ENCODE measurements at regions not wholly inside any gene's neighbourhood (a gene's known extent, or its start where the extent isn't known, plus 50 kb on each side); places are given as distances from the start of the nearest gene placed in this dataset.
"Not testable (repeated sequence)": the region's sequence is repeated elsewhere in the genome, so short reads cannot be mapped to it uniquely, and the experiment has no call there.

DNA sequence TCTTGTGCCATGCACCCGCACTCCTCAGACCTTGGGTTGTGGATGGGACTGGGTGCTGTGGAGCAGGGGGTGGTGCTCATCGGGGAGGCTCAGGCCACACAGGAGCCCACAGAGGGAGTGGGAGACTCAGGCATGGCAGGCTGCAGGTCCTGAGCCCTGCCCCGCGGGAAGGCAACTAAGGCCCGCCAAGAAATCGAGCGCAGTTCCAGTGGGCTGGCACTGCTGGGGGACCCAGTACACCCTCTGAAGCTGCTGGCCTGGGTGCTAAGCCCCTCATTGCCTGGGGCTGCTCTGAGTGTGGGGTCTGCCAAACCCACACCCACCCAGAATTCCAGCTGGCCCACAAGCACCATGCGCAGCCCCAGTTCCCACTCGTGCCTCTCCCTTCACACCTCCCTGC lies 450.5 kb upstream of the FGF16 start:
- DNase-seq (ENCODE audit: low read depth in 4 of 4, low spot score in 1 of 4), result no peak

GRCh38 chrX:77003530-77003929 lies 443.7 kb upstream of the FGF16 start:
- DNase-seq (ENCODE audit: low read depth in 4 of 4, low spot score in 1 of 4), result no peak

GRCh38 chrX:77003956-77004355 lies 443.2 kb upstream of the FGF16 start:
- DNase-seq (ENCODE audit: low read depth in 4 of 4, low spot score in 1 of 4), result peak in 3 of 4 experiments; percentile 0 to 28 (median 2)

- no peak for DNase-seq (ENCODE audit: low read depth in 4 of 4, low spot score in 1 of 4)
Observed at GRCh38 chrX:77009691-77010090, 437.5 kb upstream of the FGF16 start.

- no peak for DNase-seq (ENCODE audit: low read depth in 4 of 4, low spot score in 1 of 4)
Observed at GRCh38 chrX:77014377-77015372, 432.5 kb upstream of the FGF16 start.

DNA sequence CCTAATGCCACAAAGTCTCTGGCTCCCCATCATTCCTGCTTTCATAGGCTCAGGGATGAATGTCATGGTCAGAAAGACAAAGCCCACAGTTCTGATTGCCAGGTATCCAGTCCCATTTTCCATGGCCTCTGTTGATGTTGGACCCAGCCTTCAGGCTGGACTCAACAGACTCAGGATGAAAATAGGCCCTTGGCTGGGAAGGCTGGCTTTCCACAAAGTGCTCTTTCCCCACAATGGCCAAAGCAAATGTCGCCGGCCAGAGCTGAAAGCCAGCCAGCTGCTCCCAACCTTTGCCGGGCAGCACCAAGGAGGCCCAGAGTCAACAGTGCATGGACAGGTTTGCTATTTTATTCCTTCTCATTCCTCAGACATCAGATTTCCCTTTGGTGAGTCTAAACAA lies 430.1 kb upstream of the FGF16 start:
- no peak for DNase-seq (ENCODE audit: low read depth in 4 of 4, low spot score in 1 of 4)

- not testable (repeated sequence) for DNase-seq (ENCODE audit: low read depth in 4 of 4, low spot score in 1 of 4)
Observed at GRCh38 chrX:77046180-77046810, 400.9 kb upstream of the FGF16 start.

GRCh38 chrX:77060572-77060971 lies 386.6 kb upstream of the FGF16 start:
- no peak for DNase-seq (ENCODE audit: low read depth in 4 of 4, low spot score in 1 of 4)

DNA sequence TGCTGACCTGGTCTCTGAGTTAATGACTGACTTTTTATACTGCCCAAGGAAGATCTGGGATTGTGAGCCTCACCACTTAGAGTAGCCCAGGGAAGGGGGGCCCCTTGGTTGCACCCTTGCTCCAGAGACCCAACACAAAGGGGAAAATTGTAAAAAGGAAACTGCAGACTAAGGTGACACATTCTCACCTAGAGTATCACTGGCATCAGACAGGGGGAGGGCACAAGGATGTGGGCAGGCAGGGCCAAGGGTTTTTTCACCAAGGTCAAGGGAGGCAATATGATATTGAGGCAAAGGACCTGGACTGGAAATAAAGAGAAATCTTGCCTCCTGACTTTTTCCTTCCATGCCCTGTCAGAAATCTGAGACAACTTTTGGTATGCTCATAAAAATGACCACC lies 386.2 kb upstream of the FGF16 start:
- DNase-seq (ENCODE audit: low read depth in 4 of 4, low spot score in 1 of 4), result no peak

- DNase-seq (ENCODE audit: low read depth in 4 of 4, low spot score in 1 of 4), result no peak
Observed at GRCh38 chrX:77061545-77061944, 385.6 kb upstream of the FGF16 start.

GRCh38 chrX:77065896-77066295 lies 381.3 kb upstream of the FGF16 start:
- DNase-seq (ENCODE audit: low read depth in 4 of 4, low spot score in 1 of 4), result no peak

DNA sequence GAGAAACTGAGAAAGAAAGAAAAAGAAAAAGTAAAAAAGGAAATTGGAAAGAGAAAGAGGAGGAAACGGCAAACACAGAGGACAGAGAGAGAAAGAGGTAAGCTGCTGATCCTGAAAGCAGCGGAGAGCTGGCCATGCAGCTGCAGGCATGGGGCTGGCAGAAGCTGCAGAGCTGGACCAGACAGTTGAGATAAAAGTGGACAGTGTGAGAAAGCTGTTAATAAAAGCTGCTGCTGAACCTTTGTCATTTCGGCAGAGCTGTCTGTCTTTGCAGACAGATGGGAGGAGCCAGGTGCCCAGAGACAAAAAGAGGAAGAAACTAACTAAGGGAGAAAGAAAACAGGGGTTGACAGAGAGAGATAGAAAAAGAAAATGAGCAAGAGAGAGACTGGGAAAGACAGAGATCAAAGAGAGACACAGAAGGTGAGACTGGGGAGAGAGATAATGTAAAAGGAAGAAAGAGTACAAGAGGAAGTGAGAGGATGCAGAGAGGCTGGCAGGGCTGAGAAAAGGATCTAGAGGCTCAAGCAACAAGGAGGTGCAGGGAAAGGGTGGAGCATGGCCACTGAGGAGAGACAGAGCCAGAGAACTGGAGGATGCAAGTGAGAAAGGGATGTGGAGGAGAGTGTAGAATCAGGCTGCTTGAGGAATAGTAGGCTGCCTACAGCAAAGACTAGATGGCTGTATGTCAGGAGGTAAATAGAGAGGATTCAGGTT lies 376.8 kb upstream of the FGF16 start:
- DNase-seq (ENCODE audit: low read depth in 4 of 4, low spot score in 1 of 4), result no peak

DNA sequence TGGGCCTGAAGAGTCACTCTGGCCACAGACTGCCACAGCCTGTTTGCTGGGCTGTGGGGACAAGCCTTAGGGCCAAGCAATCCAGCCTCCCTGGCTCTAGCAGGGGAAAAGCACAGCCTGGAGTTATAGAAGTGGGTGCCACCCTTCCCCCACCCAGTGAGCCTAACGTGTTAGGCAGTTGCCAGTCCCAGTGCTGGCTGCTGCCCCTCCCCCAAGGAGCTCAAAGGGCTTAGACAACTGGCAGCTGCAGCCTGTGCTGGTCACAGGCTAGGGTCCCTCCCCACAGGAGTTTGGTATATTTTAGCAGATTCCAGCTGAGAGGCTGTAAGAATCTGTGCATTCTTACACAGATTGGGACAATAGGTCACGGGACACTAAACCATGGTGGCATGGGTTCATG lies 370.3 kb upstream of the FGF16 start:
- DNase-seq (ENCODE audit: low read depth in 4 of 4, low spot score in 1 of 4), result no peak

- DNase-seq (ENCODE audit: low read depth in 4 of 4, low spot score in 1 of 4), result not testable (repeated sequence)
Observed at GRCh38 chrX:77081237-77081636, 366.0 kb upstream of the FGF16 start.

GRCh38 chrX:77085372-77085771 lies 361.8 kb upstream of the FGF16 start:
- DNase-seq (ENCODE audit: low read depth in 4 of 4, low spot score in 1 of 4), result no peak

GRCh38 chrX:77087529-77088169 lies 359.5 kb upstream of the FGF16 start:
- no peak for DNase-seq (ENCODE audit: low read depth in 4 of 4, low spot score in 1 of 4)

DNA sequence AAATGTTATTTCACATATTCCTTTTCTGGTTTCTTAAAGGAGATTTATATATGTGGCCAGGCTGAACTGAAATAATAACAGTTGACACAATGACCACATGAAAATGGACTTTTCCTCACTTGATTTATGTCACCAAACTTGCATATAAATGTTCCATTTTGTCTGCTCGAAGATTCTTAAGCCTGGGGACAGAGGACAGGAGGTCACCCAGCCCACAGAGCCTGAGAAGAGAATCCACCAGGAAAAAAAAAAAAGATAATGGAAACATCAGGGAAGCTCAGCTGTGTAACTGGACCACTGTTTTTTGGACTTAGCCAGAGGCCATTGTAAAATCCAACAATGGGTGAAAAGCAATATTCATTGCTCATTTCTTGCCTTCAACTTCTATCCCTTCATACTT lies 359.0 kb upstream of the FGF16 start:
- no peak for DNase-seq (ENCODE audit: low read depth in 4 of 4, low spot score in 1 of 4)

DNA sequence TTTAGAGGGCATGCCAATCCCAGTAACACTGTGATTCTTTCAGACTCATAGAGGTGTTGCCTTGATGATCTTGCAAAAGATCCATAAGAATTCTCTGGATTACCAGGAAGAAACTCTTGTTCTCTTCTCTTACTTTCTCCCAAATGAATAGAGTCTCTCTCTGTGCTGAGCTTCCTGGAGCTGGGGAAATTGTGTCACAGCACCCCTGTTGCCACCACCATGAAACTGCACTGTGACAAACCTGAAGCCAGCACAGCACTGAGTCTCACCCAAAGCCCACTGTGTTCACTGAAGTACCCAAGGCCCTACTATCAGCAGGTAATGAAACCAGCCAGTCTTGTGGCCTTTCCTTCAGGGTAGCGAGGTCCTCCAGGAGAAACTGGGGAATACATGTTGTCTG lies 332.7 kb upstream of the FGF16 start:
- DNase-seq (ENCODE audit: low read depth in 4 of 4, low spot score in 1 of 4), result no peak

- no peak for DNase-seq (ENCODE audit: low read depth in 4 of 4, low spot score in 1 of 4)
Observed at GRCh38 chrX:77118686-77119085, 328.5 kb upstream of the FGF16 start.

GRCh38 chrX:77119706-77120105 lies 327.5 kb upstream of the FGF16 start:
- DNase-seq (ENCODE audit: low read depth in 4 of 4, low spot score in 1 of 4), result no peak

- not testable (repeated sequence) for DNase-seq (ENCODE audit: low read depth in 4 of 4, low spot score in 1 of 4)
Observed at GRCh38 chrX:77123917-77124316, 323.3 kb upstream of the FGF16 start.

Data from stimulated activated CD4-positive, alpha-beta T cell treated with anti-CD3 and anti-CD28 coated beads, Interleukin-1b, Interleukin-23, amount 100 ng/mL, for 24 hours (primary cell).